HepG2 (cell line): ENCODE measurements at regions not wholly inside any gene's neighbourhood (a gene's known extent, or its start where the extent isn't known, plus 50 kb on each side); places are given as distances from the start of the nearest gene placed in this dataset.

Source experiments
- EZH2 ChIP-seq: conservative IDR thresholded peaks from 2 replicates; pipeline ENCODE4 v1.6.1; 2012; ENCODE audit warnings: mild to moderate bottlenecking, low read depth, low read length, moderate library complexity
- JUND ChIP-seq: sonication (generic); formaldehyde crosslinking; IDR thresholded peaks from 2 replicates; pipeline ENCODE4 v1.8.0; 2022; ENCODE audit warnings: mild to moderate bottlenecking, missing genetic modification reagents
- POLR2A ChIP-seq, 2 experiments: IDR thresholded peaks; 2 replicates each; pipeline ENCODE4 v1.6.1; 2011; ENCODE audit warnings: low read depth in 2 of 2, low read length in 2 of 2, mild to moderate bottlenecking in 1 of 2, moderate library complexity in 1 of 2; ENCODE audit not compliant: insufficient read depth in 1 of 2
- POLR2AphosphoS5 ChIP-seq: IDR thresholded peaks from 2 replicates; pipeline ENCODE4 v1.6.1; 2012; ENCODE audit warnings: low read depth, low read length
- UBTF ChIP-seq: sonication (generic); formaldehyde crosslinking; IDR thresholded peaks from 2 replicates; pipeline ENCODE4 v1.4.0; 2020; ENCODE audit warnings: mild to moderate bottlenecking, missing genetic modification reagents
- ZBTB40 ChIP-seq, 2 experiments: fragments of 450-650 bp in 1 of 2; sonication (generic) in 1 of 2; formaldehyde crosslinking in 1 of 2; IDR thresholded peaks; 2 replicates each; pipeline versions ENCODE4 v1.6.1 to v1.8.0; 2016 to 2022; ENCODE audit warnings: antibody characterized with exemption in 1 of 2, mild to moderate bottlenecking in 1 of 2, missing genetic modification reagents in 1 of 2
- ZNF878 ChIP-seq: sonication (generic); formaldehyde crosslinking; IDR thresholded peaks from 2 replicates; pipeline ENCODE4 v1.8.1; 2023; ENCODE audit warnings: mild to moderate bottlenecking, missing genetic modification reagents, moderate library complexity

GRCh38 chr3:153397794-153398193 lies 235.8 kb downstream of the RAP2B start:
- no peak for TF ChIP-seq EZH2
- TF ChIP-seq POLR2A (IDR thresholded peaks at IDR 0.05; ENCODE audit: insufficient read depth in 1 of 2, low read depth in 2 of 2, low read length in 2 of 2) = no peak
- TF ChIP-seq ZNF878 (CRISPR knock-in tag) = no peak
- TF ChIP-seq JUND = no peak
- no peak for TF ChIP-seq ZBTB40 (IDR thresholded peaks at IDR 0.05)
- no peak for TF ChIP-seq ZBTB40 (CRISPR knock-in tag; IDR thresholded peaks at IDR 0.05)
- no peak for TF ChIP-seq POLR2AphosphoS5
- no peak for TF ChIP-seq UBTF (CRISPR knock-in tag)
